Trophoblast cell (in vitro differentiated cells and primary cell): ENCODE measurements at regions not wholly inside any gene's neighbourhood (a gene's known extent, or its start where the extent isn't known, plus 50 kb on each side); places are given as distances from the start of the nearest gene placed in this dataset.

Source experiments
- DNase-seq, 2 donors: peaks; one replicate each; pipeline ENCODE4 v3.0.0-alpha.2; 2016
- H2AFZ ChIP-seq: 2 replicates; pipeline ENCODE4 v1.6.1; 2013; ENCODE audit warnings: low read length, moderate library complexity, mild to moderate bottlenecking; ENCODE audit not compliant: insufficient read depth, poor library complexity
- H2AK5ac ChIP-seq: 2 replicates; pipeline ENCODE4 v1.6.1; 2013; ENCODE audit warnings: mild to moderate bottlenecking, low read length
- H2BK120ac ChIP-seq: 2 replicates; pipeline ENCODE4 v1.6.1; 2013; ENCODE audit warnings: low read length, mild to moderate bottlenecking, moderate library complexity; ENCODE audit not compliant: insufficient read depth, poor library complexity
- H2BK12ac ChIP-seq: 2 replicates; pipeline ENCODE4 v1.6.1; 2013; ENCODE audit warnings: mild to moderate bottlenecking, low read length, moderate library complexity
- H2BK5ac ChIP-seq: 2 replicates; pipeline ENCODE4 v1.6.1; 2013; ENCODE audit warnings: low read length, low read depth, moderate library complexity, mild to moderate bottlenecking; ENCODE audit not compliant: poor library complexity
- H3K14ac ChIP-seq: 2 replicates; pipeline ENCODE4 v1.6.1; 2013; ENCODE audit warnings: mild to moderate bottlenecking, low read length
- H3K18ac ChIP-seq: 2 replicates; pipeline ENCODE4 v1.6.1; 2013; ENCODE audit warnings: mild to moderate bottlenecking, low read length
- H3K23ac ChIP-seq: 2 replicates; pipeline ENCODE4 v1.6.1; 2013; ENCODE audit warnings: low read length
- H3K27ac ChIP-seq: 2 replicates; pipeline ENCODE4 v1.5.1; 2013; ENCODE audit warnings: low read depth, mild to moderate bottlenecking, inconsistent platforms, low read length, moderate library complexity
- H3K27me3 ChIP-seq: 2 replicates; pipeline ENCODE4 v1.6.1; 2013; ENCODE audit warnings: inconsistent platforms, mild to moderate bottlenecking, low read length, moderate library complexity; ENCODE audit not compliant: insufficient read depth
- H3K36me3 ChIP-seq, 2 experiments: 1 replicate in 1 of 2; 2 replicates in 1 of 2; pipeline ENCODE4 v1.6.1; 2013; ENCODE audit warnings: low read length in 2 of 2, mild to moderate bottlenecking in 2 of 2, moderate library complexity in 1 of 2; ENCODE audit not compliant: insufficient read depth in 2 of 2, control insufficient read depth in 1 of 2
- H3K4ac ChIP-seq: 2 replicates; pipeline ENCODE4 v1.6.1; 2013; ENCODE audit warnings: low read depth, mild to moderate bottlenecking, low read length, moderate library complexity
- H3K4me1 ChIP-seq, 2 experiments: 1 replicate in 1 of 2; 2 replicates in 1 of 2; pipeline ENCODE4 v1.6.1; 2013; ENCODE audit warnings: low read length in 2 of 2, mild to moderate bottlenecking in 2 of 2, moderate library complexity in 1 of 2; ENCODE audit not compliant: insufficient read depth in 2 of 2, control insufficient read depth in 1 of 2
- H3K4me2 ChIP-seq: 2 replicates; pipeline ENCODE4 v1.6.1; 2013; ENCODE audit warnings: inconsistent platforms, mild to moderate bottlenecking, low read length, moderate library complexity
- H3K4me3 ChIP-seq: 2 replicates; pipeline ENCODE4 v1.5.1; 2013; ENCODE audit warnings: mild to moderate bottlenecking, low read depth, low read length, inconsistent platforms
- H3K79me1 ChIP-seq: one replicate; pipeline ENCODE4 v1.6.1; 2013; ENCODE audit warnings: low read length
- H3K79me2 ChIP-seq: 2 replicates; pipeline ENCODE4 v1.6.1; 2013; ENCODE audit warnings: low read length, mild to moderate bottlenecking; ENCODE audit not compliant: control insufficient read depth, insufficient read depth, poor library complexity
- H3K9ac ChIP-seq: 2 replicates; pipeline ENCODE4 v1.6.1; 2013; ENCODE audit warnings: mild to moderate bottlenecking, low read length
- H3K9me3 ChIP-seq: 2 replicates; pipeline ENCODE4 v1.6.1; 2013; ENCODE audit warnings: low read depth, mild to moderate bottlenecking, control low read depth, inconsistent platforms, low read length; ENCODE audit not compliant: insufficient read depth
- H4K12ac ChIP-seq: 2 replicates; pipeline ENCODE4 v1.6.1; 2013; ENCODE audit warnings: low read depth, mild to moderate bottlenecking, low read length, moderate library complexity
- H4K8ac ChIP-seq: 2 replicates; pipeline ENCODE4 v1.6.1; 2013; ENCODE audit warnings: low read depth, mild to moderate bottlenecking, low read length, moderate library complexity
- H4K91ac ChIP-seq: one replicate; pipeline ENCODE4 v1.6.1; 2013; ENCODE audit warnings: low read depth, mild to moderate bottlenecking, low read length, moderate library complexity
- WGBS: extraction: QIAGEN DNeasy Blood & Tissue Kit; methylation state at CpG from one replicate; pipeline ENCODE4 v1.1.7; 2013; ENCODE audit warnings: missing lambda C conversion rate; ENCODE audit not compliant: insufficient read length, insufficient coverage; ENCODE audit errors: extremely low coverage; 5-methylcytosine and 5-hydroxymethylcytosine counted together

- H3K4me3 ChIP-seq: no peak overlapping the region
- H3K27ac ChIP-seq: no peak overlapping the region
- H2BK5ac ChIP-seq: no peak overlapping the region
- H3K4ac ChIP-seq: no peak overlapping the region
- peaks cover 0 to 3% of the 10 kb centered on the region in 2 experiments for H3K4me1 ChIP-seq
- no CpG with 5 or more reads among the region's 2 CpGs for WGBS
- H3K36me3 ChIP-seq: no peaks in the 10 kb centered on the region
- H3K23ac ChIP-seq: no peak overlapping the region
- no peak overlapping the region for H3K18ac ChIP-seq
- no peaks in the 10 kb centered on the region for H3K9me3 ChIP-seq
- no peak overlapping the region for H3K4me2 ChIP-seq
- no peaks in the 10 kb centered on the region for H3K79me2 ChIP-seq
- DNase-seq: no peak
- no peak overlapping the region for H3K14ac ChIP-seq
- H3K27me3 ChIP-seq: no peaks in the 10 kb centered on the region
- no peak overlapping the region for H4K8ac ChIP-seq
- H2BK120ac ChIP-seq: no peak overlapping the region
- H4K12ac ChIP-seq: no peak overlapping the region
- H3K79me1 ChIP-seq: no peaks in the 10 kb centered on the region
- no peak overlapping the region for H2BK12ac ChIP-seq
- H4K91ac ChIP-seq: no peak overlapping the region
- no peak overlapping the region for H2AFZ ChIP-seq
- H3K9ac ChIP-seq: no peak overlapping the region
- H2AK5ac ChIP-seq: no peak overlapping the region
Measured at GRCh38 chrX:23511793-23512192, 155.5 kb upstream of the PRDX4 start.

GRCh38 chrX:23513121-23513520 is 154.2 kb upstream of the PRDX4 start:
- H3K27ac ChIP-seq: no peak overlapping the region
- no peaks in the 10 kb centered on the region for H3K79me2 ChIP-seq
- no peak overlapping the region for H3K9ac ChIP-seq
- no peak overlapping the region for H2BK5ac ChIP-seq
- no peaks in the 10 kb centered on the region for H3K36me3 ChIP-seq
- no peak overlapping the region for H2AFZ ChIP-seq
- no peak overlapping the region for H3K23ac ChIP-seq
- no peak overlapping the region for H2BK120ac ChIP-seq
- H3K14ac ChIP-seq: no peak overlapping the region
- H3K4me3 ChIP-seq: no peak overlapping the region
- no peak overlapping the region for H4K12ac ChIP-seq
- H4K8ac ChIP-seq: no peak overlapping the region
- H4K91ac ChIP-seq: no peak overlapping the region
- H3K4ac ChIP-seq: no peak overlapping the region
- peaks cover 0 to 3% of the 10 kb centered on the region in 2 experiments for H3K4me1 ChIP-seq
- H3K4me2 ChIP-seq: no peak overlapping the region
- H2AK5ac ChIP-seq: no peak overlapping the region
- H3K27me3 ChIP-seq: no peaks in the 10 kb centered on the region
- no peak for DNase-seq
- H3K18ac ChIP-seq: no peak overlapping the region
- H3K79me1 ChIP-seq: no peaks in the 10 kb centered on the region
- H3K9me3 ChIP-seq: no peaks in the 10 kb centered on the region
- no CpG with 5 or more reads among the region's 2 CpGs for WGBS
- H2BK12ac ChIP-seq: no peak overlapping the region

- Histone ChIP-seq H3K79me1 (no peaks in the 10 kb centered on the region), H3K79me2 (no peaks in the 10 kb centered on the region), H3K4ac (no peak overlapping the region), H3K23ac (no peak overlapping the region), H2AK5ac (no peak overlapping the region), H2BK5ac (no peak overlapping the region), H3K27ac (no peak overlapping the region), H3K27me3 (no peaks in the 10 kb centered on the region), H3K4me1 (peaks cover 0 to 3% of the 10 kb centered on the region in 2 experiments), H4K12ac (no peak overlapping the region), H4K91ac (no peak overlapping the region), H4K8ac (no peak overlapping the region), H2AFZ (no peak overlapping the region), H3K9ac (no peak overlapping the region), H3K14ac (no peak overlapping the region), H3K4me3 (no peak overlapping the region), H3K36me3 (no peaks in the 10 kb centered on the region), H2BK12ac (no peak overlapping the region), H3K9me3 (no peaks in the 10 kb centered on the region), H3K18ac (no peak overlapping the region), H2BK120ac (no peak overlapping the region), H3K4me2 (no peak overlapping the region)
- WGBS: no CpG with 5 or more reads among the region's 2 CpGs
- DNase-seq: no peak
Measured at GRCh38 chrX:23514082-23514481, 153.2 kb upstream of the PRDX4 start.

GRCh38 chrX:23515028-23515427 is 152.3 kb upstream of the PRDX4 start:
- Histone ChIP-seq H4K91ac (no peak overlapping the region), H3K23ac (no peak overlapping the region), H3K9ac (no peak overlapping the region), H3K9me3 (no peaks in the 10 kb centered on the region), H3K79me1 (no peaks in the 10 kb centered on the region), H3K36me3 (no peaks in the 10 kb centered on the region), H2AK5ac (no peak overlapping the region), H4K12ac (no peak overlapping the region), H3K27me3 (no peaks in the 10 kb centered on the region), H4K8ac (no peak overlapping the region), H2BK12ac (no peak overlapping the region), H2BK120ac (no peak overlapping the region), H2BK5ac (no peak overlapping the region), H2AFZ (no peak overlapping the region), H3K4ac (no peak overlapping the region), H3K4me2 (no peak overlapping the region), H3K27ac (no peak overlapping the region), H3K18ac (no peak overlapping the region), H3K79me2 (no peaks in the 10 kb centered on the region), H3K4me3 (no peak overlapping the region), H3K14ac (no peak overlapping the region), H3K4me1 (peaks cover 0 to 3% of the 10 kb centered on the region in 2 experiments)
- no CpG with 5 or more reads among the region's 2 CpGs for WGBS
- no peak for DNase-seq
